HCT116 (cell line): ENCODE measurements at regions not wholly inside any gene's neighbourhood (a gene's known extent, or its start where the extent isn't known, plus 50 kb on each side); places are given as distances from the start of the nearest gene placed in this dataset.

Experiments
- CEBPB ChIP-seq: IDR thresholded peaks from 2 replicates; pipeline ENCODE4 v1.6.1; 2012; ENCODE audit warnings: low read depth
- EGR1 ChIP-seq: IDR thresholded peaks from 2 replicates; pipeline ENCODE4 v1.6.1; 2012; ENCODE audit warnings: low read depth
- EZH2 ChIP-seq: fragments of 200-600 bp; sonication (generic); IDR thresholded peaks from 2 replicates; pipeline ENCODE4 v1.6.1; 2017; ENCODE audit warnings: antibody characterized with exemption, mixed run types
- EZH2phosphoT487 ChIP-seq: fragments of 200-600 bp; IDR thresholded peaks from 2 replicates; pipeline ENCODE4 v1.6.1; 2018; ENCODE audit warnings: antibody characterized with exemption, borderline replicate concordance
- POLR2A ChIP-seq: IDR thresholded peaks from 2 replicates; pipeline ENCODE4 v1.7.0; 2011; ENCODE audit warnings: borderline replicate concordance; ENCODE audit not compliant: insufficient read depth, insufficient read length; ENCODE audit errors: extremely low read depth
- POLR2AphosphoS5 ChIP-seq: IDR thresholded peaks from 2 replicates; pipeline ENCODE4 v1.6.1; 2011; ENCODE audit warnings: mild to moderate bottlenecking, low read depth, low read length, moderate library complexity
- RAD21 ChIP-seq: IDR thresholded peaks from 2 replicates; pipeline ENCODE4 v1.6.1; 2012; ENCODE audit warnings: low read depth, mild to moderate bottlenecking
- SRF ChIP-seq: IDR thresholded peaks from 2 replicates; pipeline ENCODE4 v1.6.1; 2012; ENCODE audit warnings: low read depth
- TF ChIP-seq, protein P1 (sequence below), 3 experiments: fragments of 200-600 bp in 1 of 3; sonication (generic) in 1 of 3; IDR thresholded peaks in 2 of 3; conservative IDR thresholded peaks in 1 of 3; 2 replicates each; pipeline ENCODE4 v1.5.1; 2012 to 2017; ENCODE audit warnings: low read depth in 2 of 3, low read length in 2 of 3, antibody characterized with exemption in 1 of 3, borderline replicate concordance in 1 of 3, control low read depth in 1 of 3, mild to moderate bottlenecking in 1 of 3, mixed read lengths in 1 of 3, mixed run types in 1 of 3, moderate library complexity in 1 of 3; ENCODE audit not compliant: insufficient read depth in 1 of 3
- TF ChIP-seq, protein P2 (sequence below): IDR thresholded peaks from 2 replicates; pipeline ENCODE4 v1.6.1; 2012
- TF ChIP-seq, protein P3 (sequence below): IDR thresholded peaks from 2 replicates; pipeline ENCODE4 v1.6.1; 2012; ENCODE audit warnings: low read depth
- TF ChIP-seq, protein P4 (sequence below): IDR thresholded peaks from 2 replicates; pipeline ENCODE4 v1.6.1; 2012

DNA sequence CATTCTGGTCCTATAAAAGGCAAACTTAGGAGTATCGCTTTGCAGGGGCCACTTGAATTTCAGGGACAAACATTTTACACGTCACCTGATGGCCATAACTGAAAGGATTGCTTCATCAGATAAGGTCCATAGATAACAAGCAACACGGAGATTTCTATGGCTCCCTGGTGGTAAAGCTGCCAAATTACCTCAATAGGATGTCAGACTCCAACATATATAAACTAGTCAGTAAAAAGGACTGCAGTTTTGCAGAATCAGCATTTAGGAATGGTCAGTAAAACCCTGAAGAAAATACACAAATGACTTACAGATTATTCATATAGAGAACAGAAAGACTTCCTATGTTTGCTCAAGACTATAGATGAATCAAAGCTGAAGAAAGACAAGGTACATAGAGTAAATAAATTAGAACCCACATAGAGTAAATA, 66.1 kb upstream of the GRIP1 start:
- TF ChIP-seq EZH2: no peak
- TF ChIP-seq CEBPB: no peak
- no peak for TF ChIP-seq POLR2A
- TF ChIP-seq EZH2phosphoT487: no peak
- no peak for TF ChIP-seq POLR2AphosphoS5
- no peak for TF ChIP-seq SRF
- TF ChIP-seq, protein P1, sequence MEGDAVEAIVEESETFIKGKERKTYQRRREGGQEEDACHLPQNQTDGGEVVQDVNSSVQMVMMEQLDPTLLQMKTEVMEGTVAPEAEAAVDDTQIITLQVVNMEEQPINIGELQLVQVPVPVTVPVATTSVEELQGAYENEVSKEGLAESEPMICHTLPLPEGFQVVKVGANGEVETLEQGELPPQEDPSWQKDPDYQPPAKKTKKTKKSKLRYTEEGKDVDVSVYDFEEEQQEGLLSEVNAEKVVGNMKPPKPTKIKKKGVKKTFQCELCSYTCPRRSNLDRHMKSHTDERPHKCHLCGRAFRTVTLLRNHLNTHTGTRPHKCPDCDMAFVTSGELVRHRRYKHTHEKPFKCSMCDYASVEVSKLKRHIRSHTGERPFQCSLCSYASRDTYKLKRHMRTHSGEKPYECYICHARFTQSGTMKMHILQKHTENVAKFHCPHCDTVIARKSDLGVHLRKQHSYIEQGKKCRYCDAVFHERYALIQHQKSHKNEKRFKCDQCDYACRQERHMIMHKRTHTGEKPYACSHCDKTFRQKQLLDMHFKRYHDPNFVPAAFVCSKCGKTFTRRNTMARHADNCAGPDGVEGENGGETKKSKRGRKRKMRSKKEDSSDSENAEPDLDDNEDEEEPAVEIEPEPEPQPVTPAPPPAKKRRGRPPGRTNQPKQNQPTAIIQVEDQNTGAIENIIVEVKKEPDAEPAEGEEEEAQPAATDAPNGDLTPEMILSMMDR (IDR thresholded peaks at IDR 0.05 in 2 of 3, conservative IDR thresholded peaks at IDR 0.05 in 1 of 3; ENCODE audit: borderline replicate concordance in 1 of 3, insufficient read depth in 1 of 3, low read depth in 2 of 3, low read length in 2 of 3): no peak
- TF ChIP-seq, protein P2, sequence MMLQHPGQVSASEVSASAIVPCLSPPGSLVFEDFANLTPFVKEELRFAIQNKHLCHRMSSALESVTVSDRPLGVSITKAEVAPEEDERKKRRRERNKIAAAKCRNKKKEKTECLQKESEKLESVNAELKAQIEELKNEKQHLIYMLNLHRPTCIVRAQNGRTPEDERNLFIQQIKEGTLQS: no peak
- no peak for TF ChIP-seq RAD21
- TF ChIP-seq, protein P3, sequence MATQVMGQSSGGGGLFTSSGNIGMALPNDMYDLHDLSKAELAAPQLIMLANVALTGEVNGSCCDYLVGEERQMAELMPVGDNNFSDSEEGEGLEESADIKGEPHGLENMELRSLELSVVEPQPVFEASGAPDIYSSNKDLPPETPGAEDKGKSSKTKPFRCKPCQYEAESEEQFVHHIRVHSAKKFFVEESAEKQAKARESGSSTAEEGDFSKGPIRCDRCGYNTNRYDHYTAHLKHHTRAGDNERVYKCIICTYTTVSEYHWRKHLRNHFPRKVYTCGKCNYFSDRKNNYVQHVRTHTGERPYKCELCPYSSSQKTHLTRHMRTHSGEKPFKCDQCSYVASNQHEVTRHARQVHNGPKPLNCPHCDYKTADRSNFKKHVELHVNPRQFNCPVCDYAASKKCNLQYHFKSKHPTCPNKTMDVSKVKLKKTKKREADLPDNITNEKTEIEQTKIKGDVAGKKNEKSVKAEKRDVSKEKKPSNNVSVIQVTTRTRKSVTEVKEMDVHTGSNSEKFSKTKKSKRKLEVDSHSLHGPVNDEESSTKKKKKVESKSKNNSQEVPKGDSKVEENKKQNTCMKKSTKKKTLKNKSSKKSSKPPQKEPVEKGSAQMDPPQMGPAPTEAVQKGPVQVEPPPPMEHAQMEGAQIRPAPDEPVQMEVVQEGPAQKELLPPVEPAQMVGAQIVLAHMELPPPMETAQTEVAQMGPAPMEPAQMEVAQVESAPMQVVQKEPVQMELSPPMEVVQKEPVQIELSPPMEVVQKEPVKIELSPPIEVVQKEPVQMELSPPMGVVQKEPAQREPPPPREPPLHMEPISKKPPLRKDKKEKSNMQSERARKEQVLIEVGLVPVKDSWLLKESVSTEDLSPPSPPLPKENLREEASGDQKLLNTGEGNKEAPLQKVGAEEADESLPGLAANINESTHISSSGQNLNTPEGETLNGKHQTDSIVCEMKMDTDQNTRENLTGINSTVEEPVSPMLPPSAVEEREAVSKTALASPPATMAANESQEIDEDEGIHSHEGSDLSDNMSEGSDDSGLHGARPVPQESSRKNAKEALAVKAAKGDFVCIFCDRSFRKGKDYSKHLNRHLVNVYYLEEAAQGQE: no peak
- TF ChIP-seq, protein P4, sequence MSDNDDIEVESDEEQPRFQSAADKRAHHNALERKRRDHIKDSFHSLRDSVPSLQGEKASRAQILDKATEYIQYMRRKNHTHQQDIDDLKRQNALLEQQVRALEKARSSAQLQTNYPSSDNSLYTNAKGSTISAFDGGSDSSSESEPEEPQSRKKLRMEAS: no peak
- TF ChIP-seq EGR1: no peak
